Occipital lobe (tissue), 1 donor: ENCODE measurements at regions not wholly inside any gene's neighbourhood (a gene's known extent, or its start where the extent isn't known, plus 50 kb on each side); places are given as distances from the start of the nearest gene placed in this dataset.

Source experiments
- DNase-seq: peaks from one replicate; lab custom pipeline; 2025; lab: John Stamatoyannopoulos, UW

- no peak for DNase-seq
Observed at GRCh38 chr5:98641671-98642070, 131.8 kb upstream of the RGMB start.

- no peak for DNase-seq
Observed at GRCh38 chr5:98643569-98643968, 129.9 kb upstream of the RGMB start.

- no peak for DNase-seq
Observed at GRCh38 chr5:98651715-98652114, 121.7 kb upstream of the RGMB start.

- DNase-seq = no peak
Observed at GRCh38 chr5:98656125-98656795, 117.2 kb upstream of the RGMB start.

- DNase-seq = no peak
Observed at GRCh38 chr5:98656796-98657195, 116.7 kb upstream of the RGMB start.

- DNase-seq = no peak
Observed at GRCh38 chr5:98657559-98657958, 115.9 kb upstream of the RGMB start.

- no peak for DNase-seq
Observed at GRCh38 chr5:98663521-98663920, 109.9 kb upstream of the RGMB start.

- no peak for DNase-seq
Observed at GRCh38 chr5:98664736-98665135, 108.7 kb upstream of the RGMB start.

- DNase-seq = no peak
Observed at GRCh38 chr5:98679963-98680362, 93.5 kb upstream of the RGMB start.

- DNase-seq = no peak
Observed at GRCh38 chr5:98690002-98690401, 83.5 kb upstream of the RGMB start.

GRCh38 chr5:98694902-98695301, 78.6 kb upstream of the RGMB start:
- no peak for DNase-seq

GRCh38 chr5:98698359-98698758, 75.1 kb upstream of the RGMB start:
- no peak for DNase-seq

GRCh38 chr5:98700730-98701129, 72.7 kb upstream of the RGMB start:
- DNase-seq = no peak

- no peak for DNase-seq
Observed at GRCh38 chr5:98705841-98706240, 67.6 kb upstream of the RGMB start.

GRCh38 chr5:98709681-98710080, 63.8 kb upstream of the RGMB start:
- no peak for DNase-seq

GRCh38 chr5:98713027-98713426, 60.4 kb upstream of the RGMB start:
- DNase-seq = no peak

GRCh38 chr5:98713856-98714255, 59.6 kb upstream of the RGMB start:
- no peak for DNase-seq

GRCh38 chr5:98714710-98715288, 58.7 kb upstream of the RGMB start:
- DNase-seq = no peak

- DNase-seq = no peak
Observed at GRCh38 chr5:98721231-98721928, 52.1 kb upstream of the RGMB start.

GRCh38 chr5:98722188-98722587, 51.3 kb upstream of the RGMB start:
- DNase-seq = no peak

GRCh38 chr5:98723061-98723460, 50.4 kb upstream of the RGMB start:
- DNase-seq = no peak
